GM23338 (cell line): ENCODE measurements at regions not wholly inside any gene's neighbourhood (a gene's known extent, or its start where the extent isn't known, plus 50 kb on each side); places are given as distances from the start of the nearest gene placed in this dataset.

ENCODE experiments used
- CREB1 ChIP-seq: fragments of 250-450 bp; sonication (Bioruptor Pico); IDR thresholded peaks from 2 replicates; pipeline ENCODE4 v1.5.0; 2020; ENCODE audit warnings: low read depth, mild to moderate bottlenecking, moderate library complexity
- CTCF ChIP-seq, 2 experiments: fragments of 200-600 bp in 1 of 2; sonication (generic) in 1 of 2; conservative IDR thresholded peaks; 2 replicates each; pipeline versions ENCODE4 v1.5.1 to v1.6.1; 2016 to 2017; ENCODE audit warnings: antibody characterized with exemption in 2 of 2, low read depth in 2 of 2, mild to moderate bottlenecking in 2 of 2, moderate library complexity in 1 of 2
- ETS1 ChIP-seq: IDR thresholded peaks from 2 replicates; pipeline ENCODE4 v1.6.1; 2016; ENCODE audit warnings: antibody characterized with exemption
- EZH2 ChIP-seq: fragments of 200-600 bp; sonication (generic); IDR thresholded peaks from one replicate; pipeline ENCODE4 v1.8.0; 2017; ENCODE audit warnings: antibody characterized with exemption, mild to moderate bottlenecking, low read depth; ENCODE audit not compliant: unreplicated experiment
- EZH2phosphoT487 ChIP-seq: fragments of 200-600 bp; sonication (generic); IDR thresholded peaks from one replicate; pipeline ENCODE4 v1.8.1; 2018; ENCODE audit warnings: antibody characterized with exemption; ENCODE audit not compliant: unreplicated experiment
- JUNB ChIP-seq: IDR thresholded peaks from one replicate; pipeline ENCODE4 v1.6.1; 2016; ENCODE audit warnings: antibody characterized with exemption; ENCODE audit not compliant: unreplicated experiment
- NANOG ChIP-seq: IDR thresholded peaks from 2 replicates; pipeline ENCODE4 v1.6.1; 2016; ENCODE audit warnings: antibody characterized with exemption, borderline replicate concordance
- POLR2AphosphoS5 ChIP-seq: IDR thresholded peaks from 2 replicates; pipeline ENCODE4 v1.6.1; 2016; ENCODE audit warnings: antibody characterized with exemption, low read depth
- STAT1 ChIP-seq: IDR thresholded peaks from one replicate; pipeline ENCODE4 v1.6.1; 2016; ENCODE audit warnings: antibody characterized with exemption; ENCODE audit not compliant: unreplicated experiment
- ZNF114 ChIP-seq: fragments of 250-450 bp; sonication (Bioruptor Pico); IDR thresholded peaks from 2 replicates; pipeline ENCODE4 v1.5.0; 2020; ENCODE audit warnings: mild to moderate bottlenecking, moderate library complexity
- ZNF331 ChIP-seq: fragments of 250-450 bp; sonication (Bioruptor Pico); IDR thresholded peaks from 2 replicates; pipeline ENCODE4 v1.5.0; 2020; ENCODE audit warnings: low read depth, mild to moderate bottlenecking, moderate library complexity
- TF ChIP-seq, protein P1 (sequence below): IDR thresholded peaks from one replicate; pipeline ENCODE4 v1.6.1; 2018; ENCODE audit warnings: antibody characterized with exemption; ENCODE audit not compliant: unreplicated experiment
- TF ChIP-seq, protein P2 (sequence below): fragments of 250-450 bp; sonication (Bioruptor Pico); IDR thresholded peaks from 2 replicates; pipeline ENCODE4 v1.5.0; 2020; ENCODE audit warnings: mild to moderate bottlenecking, moderate library complexity

- TF ChIP-seq CTCF (conservative IDR thresholded peaks at IDR 0.05; ENCODE audit: low read depth in 2 of 2) (no peak), CREB1 (CRISPR knock-in tag) (no peak), POLR2AphosphoS5 (no peak), EZH2 (no peak), EZH2phosphoT487 (no peak), JUNB (no peak), STAT1 (no peak), NANOG (no peak), ETS1 (no peak), ZNF114 (CRISPR knock-in tag) (no peak), ZNF331 (CRISPR knock-in tag) (no peak)
- TF ChIP-seq, protein P1, sequence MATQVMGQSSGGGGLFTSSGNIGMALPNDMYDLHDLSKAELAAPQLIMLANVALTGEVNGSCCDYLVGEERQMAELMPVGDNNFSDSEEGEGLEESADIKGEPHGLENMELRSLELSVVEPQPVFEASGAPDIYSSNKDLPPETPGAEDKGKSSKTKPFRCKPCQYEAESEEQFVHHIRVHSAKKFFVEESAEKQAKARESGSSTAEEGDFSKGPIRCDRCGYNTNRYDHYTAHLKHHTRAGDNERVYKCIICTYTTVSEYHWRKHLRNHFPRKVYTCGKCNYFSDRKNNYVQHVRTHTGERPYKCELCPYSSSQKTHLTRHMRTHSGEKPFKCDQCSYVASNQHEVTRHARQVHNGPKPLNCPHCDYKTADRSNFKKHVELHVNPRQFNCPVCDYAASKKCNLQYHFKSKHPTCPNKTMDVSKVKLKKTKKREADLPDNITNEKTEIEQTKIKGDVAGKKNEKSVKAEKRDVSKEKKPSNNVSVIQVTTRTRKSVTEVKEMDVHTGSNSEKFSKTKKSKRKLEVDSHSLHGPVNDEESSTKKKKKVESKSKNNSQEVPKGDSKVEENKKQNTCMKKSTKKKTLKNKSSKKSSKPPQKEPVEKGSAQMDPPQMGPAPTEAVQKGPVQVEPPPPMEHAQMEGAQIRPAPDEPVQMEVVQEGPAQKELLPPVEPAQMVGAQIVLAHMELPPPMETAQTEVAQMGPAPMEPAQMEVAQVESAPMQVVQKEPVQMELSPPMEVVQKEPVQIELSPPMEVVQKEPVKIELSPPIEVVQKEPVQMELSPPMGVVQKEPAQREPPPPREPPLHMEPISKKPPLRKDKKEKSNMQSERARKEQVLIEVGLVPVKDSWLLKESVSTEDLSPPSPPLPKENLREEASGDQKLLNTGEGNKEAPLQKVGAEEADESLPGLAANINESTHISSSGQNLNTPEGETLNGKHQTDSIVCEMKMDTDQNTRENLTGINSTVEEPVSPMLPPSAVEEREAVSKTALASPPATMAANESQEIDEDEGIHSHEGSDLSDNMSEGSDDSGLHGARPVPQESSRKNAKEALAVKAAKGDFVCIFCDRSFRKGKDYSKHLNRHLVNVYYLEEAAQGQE: no peak
- TF ChIP-seq, protein P2, sequence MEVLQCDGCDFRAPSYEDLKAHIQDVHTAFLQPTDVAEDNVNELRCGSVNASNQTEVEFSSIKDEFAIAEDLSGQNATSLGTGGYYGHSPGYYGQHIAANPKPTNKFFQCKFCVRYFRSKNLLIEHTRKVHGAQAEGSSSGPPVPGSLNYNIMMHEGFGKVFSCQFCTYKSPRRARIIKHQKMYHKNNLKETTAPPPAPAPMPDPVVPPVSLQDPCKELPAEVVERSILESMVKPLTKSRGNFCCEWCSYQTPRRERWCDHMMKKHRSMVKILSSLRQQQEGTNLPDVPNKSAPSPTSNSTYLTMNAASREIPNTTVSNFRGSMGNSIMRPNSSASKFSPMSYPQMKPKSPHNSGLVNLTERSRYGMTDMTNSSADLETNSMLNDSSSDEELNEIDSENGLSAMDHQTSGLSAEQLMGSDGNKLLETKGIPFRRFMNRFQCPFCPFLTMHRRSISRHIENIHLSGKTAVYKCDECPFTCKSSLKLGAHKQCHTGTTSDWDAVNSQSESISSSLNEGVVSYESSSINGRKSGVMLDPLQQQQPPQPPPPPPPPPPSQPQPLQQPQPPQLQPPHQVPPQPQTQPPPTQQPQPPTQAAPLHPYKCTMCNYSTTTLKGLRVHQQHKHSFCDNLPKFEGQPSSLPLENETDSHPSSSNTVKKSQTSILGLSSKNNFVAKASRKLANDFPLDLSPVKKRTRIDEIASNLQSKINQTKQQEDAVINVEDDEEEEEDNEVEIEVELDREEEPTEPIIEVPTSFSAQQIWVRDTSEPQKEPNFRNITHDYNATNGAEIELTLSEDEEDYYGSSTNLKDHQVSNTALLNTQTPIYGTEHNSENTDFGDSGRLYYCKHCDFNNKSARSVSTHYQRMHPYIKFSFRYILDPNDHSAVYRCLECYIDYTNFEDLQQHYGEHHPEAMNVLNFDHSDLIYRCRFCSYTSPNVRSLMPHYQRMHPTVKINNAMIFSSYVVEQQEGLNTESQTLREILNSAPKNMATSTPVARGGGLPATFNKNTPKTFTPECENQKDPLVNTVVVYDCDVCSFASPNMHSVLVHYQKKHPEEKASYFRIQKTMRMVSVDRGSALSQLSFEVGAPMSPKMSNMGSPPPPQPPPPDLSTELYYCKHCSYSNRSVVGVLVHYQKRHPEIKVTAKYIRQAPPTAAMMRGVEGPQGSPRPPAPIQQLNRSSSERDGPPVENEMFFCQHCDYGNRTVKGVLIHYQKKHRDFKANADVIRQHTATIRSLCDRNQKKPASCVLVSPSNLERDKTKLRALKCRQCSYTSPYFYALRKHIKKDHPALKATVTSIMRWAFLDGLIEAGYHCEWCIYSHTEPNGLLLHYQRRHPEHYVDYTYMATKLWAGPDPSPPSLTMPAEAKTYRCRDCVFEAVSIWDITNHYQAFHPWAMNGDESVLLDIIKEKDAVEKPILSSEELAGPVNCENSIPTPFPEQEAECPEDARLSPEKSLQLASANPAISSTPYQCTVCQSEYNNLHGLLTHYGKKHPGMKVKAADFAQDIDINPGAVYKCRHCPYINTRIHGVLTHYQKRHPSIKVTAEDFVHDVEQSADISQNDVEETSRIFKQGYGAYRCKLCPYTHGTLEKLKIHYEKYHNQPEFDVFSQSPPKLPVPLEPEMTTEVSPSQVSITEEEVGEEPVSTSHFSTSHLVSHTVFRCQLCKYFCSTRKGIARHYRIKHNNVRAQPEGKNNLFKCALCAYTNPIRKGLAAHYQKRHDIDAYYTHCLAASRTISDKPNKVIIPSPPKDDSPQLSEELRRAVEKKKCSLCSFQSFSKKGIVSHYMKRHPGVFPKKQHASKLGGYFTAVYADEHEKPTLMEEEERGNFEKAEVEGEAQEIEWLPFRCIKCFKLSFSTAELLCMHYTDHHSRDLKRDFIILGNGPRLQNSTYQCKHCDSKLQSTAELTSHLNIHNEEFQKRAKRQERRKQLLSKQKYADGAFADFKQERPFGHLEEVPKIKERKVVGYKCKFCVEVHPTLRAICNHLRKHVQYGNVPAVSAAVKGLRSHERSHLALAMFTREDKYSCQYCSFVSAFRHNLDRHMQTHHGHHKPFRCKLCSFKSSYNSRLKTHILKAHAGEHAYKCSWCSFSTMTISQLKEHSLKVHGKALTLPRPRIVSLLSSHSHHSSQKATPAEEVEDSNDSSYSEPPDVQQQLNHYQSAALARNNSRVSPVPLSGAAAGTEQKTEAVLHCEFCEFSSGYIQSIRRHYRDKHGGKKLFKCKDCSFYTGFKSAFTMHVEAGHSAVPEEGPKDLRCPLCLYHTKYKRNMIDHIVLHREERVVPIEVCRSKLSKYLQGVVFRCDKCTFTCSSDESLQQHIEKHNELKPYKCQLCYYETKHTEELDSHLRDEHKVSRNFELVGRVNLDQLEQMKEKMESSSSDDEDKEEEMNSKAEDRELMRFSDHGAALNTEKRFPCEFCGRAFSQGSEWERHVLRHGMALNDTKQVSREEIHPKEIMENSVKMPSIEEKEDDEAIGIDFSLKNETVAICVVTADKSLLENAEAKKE: no peak
These were observed 134.5 kb upstream of the CWC22 start for GRCh38 chr2:180141600-180141999.
